Smooth muscle cell (in vitro differentiated cells): ENCODE measurements at regions not wholly inside any gene's neighbourhood (a gene's known extent, or its start where the extent isn't known, plus 50 kb on each side); places are given as distances from the start of the nearest gene placed in this dataset.

Source experiments
- DNase-seq: peaks from one replicate; lab custom pipeline; 2025; ENCODE audit not compliant: unreplicated experiment; lab: John Stamatoyannopoulos, UW
- H2AFZ ChIP-seq: fragments of 200-600 bp; sonication (generic); 2 replicates; pipeline ENCODE4 v1.6.0; 2016; ENCODE audit warnings: antibody characterized with exemption, low read depth, mild to moderate bottlenecking
- H3F3A ChIP-seq: fragments of 200-600 bp; sonication (generic); 2 replicates; pipeline ENCODE4 v1.6.0; 2017; ENCODE audit warnings: antibody characterized with exemption, low read depth
- H3K27ac ChIP-seq: fragments of 200-600 bp; sonication (generic); 2 replicates; pipeline ENCODE4 v1.5.1; 2016; ENCODE audit warnings: low read depth, mild to moderate bottlenecking
- H3K27me3 ChIP-seq: fragments of 200-600 bp; sonication (generic); 2 replicates; pipeline ENCODE4 v1.6.1; 2016; ENCODE audit warnings: low read depth, mild to moderate bottlenecking
- H3K36me3 ChIP-seq: fragments of 200-600 bp; sonication (generic); 2 replicates; pipeline ENCODE4 v1.5.1; 2016; ENCODE audit warnings: low read depth
- H3K4me1 ChIP-seq: fragments of 200-600 bp; sonication (generic); 2 replicates; pipeline ENCODE4 v1.5.1; 2016; ENCODE audit warnings: low read depth
- H3K4me2 ChIP-seq: fragments of 200-600 bp; sonication (generic); 2 replicates; pipeline ENCODE4 v1.6.0; 2016; ENCODE audit warnings: mild to moderate bottlenecking
- H3K4me3 ChIP-seq: fragments of 200-600 bp; sonication (generic); 2 replicates; pipeline ENCODE4 v1.5.1; 2016; ENCODE audit warnings: mild to moderate bottlenecking
- H3K79me2 ChIP-seq: fragments of 200-600 bp; sonication (generic); 2 replicates; pipeline ENCODE4 v1.6.0; 2016; ENCODE audit warnings: low read depth, mild to moderate bottlenecking
- H3K9ac ChIP-seq: fragments of 200-600 bp; sonication (generic); 2 replicates; pipeline ENCODE4 v1.6.0; 2016; ENCODE audit warnings: low read depth
- H3K9me3 ChIP-seq: fragments of 200-600 bp; sonication (generic); replicated peaks from 2 replicates; pipeline ENCODE4 v1.5.1; 2016; ENCODE audit warnings: low read depth
- H4K20me1 ChIP-seq: fragments of 200-600 bp; sonication (generic); 2 replicates; pipeline ENCODE4 v1.6.0; 2016; ENCODE audit warnings: low read depth
- CTCF ChIP-seq: fragments of 200-600 bp; sonication (generic); IDR thresholded peaks from 2 replicates; pipeline ENCODE4 v1.5.1; 2017; ENCODE audit warnings: borderline replicate concordance, mild to moderate bottlenecking, antibody characterized with exemption; ENCODE audit not compliant: insufficient read depth, poor library complexity, severe bottlenecking
- WGBS: methylation state at CpG from one replicate; pipeline ENCODE4 v1.1.7; 2016; ENCODE audit warnings: low lambda C conversion rate; 5-methylcytosine and 5-hydroxymethylcytosine counted together

GRCh38 chr20:11833825-11834224 lies 83.9 kb upstream of the BTBD3 start:
- no peaks in the 10 kb centered on the region for H3K9me3 ChIP-seq
- DNase-seq: no peak
- H3K9ac ChIP-seq: no peak overlapping the region
- no peak overlapping the region for H3K4me2 ChIP-seq
- no peaks in the 10 kb centered on the region for H3K79me2 ChIP-seq
- no peak for TF ChIP-seq CTCF
- no peak overlapping the region for H3K27ac ChIP-seq
- H2AFZ ChIP-seq: no peak overlapping the region
- H3K4me3 ChIP-seq: no peak overlapping the region
- H3F3A ChIP-seq: peaks cover 4% of the 10 kb centered on the region
- 70% methylated on average over 3 of the region's 3 CpGs for WGBS
- no peaks in the 10 kb centered on the region for H3K27me3 ChIP-seq
- H3K4me1 ChIP-seq: no peaks in the 10 kb centered on the region
- H4K20me1 ChIP-seq: no peaks in the 10 kb centered on the region
- H3K36me3 ChIP-seq: no peaks in the 10 kb centered on the region

- Histone ChIP-seq H3K4me1 (no peaks in the 10 kb centered on the region), H2AFZ (no peak overlapping the region), H3K36me3 (no peaks in the 10 kb centered on the region), H3K79me2 (no peaks in the 10 kb centered on the region), H3K9ac (no peak overlapping the region), H3K27ac (no peak overlapping the region), H3K4me3 (no peak overlapping the region), H3K9me3 (no peaks in the 10 kb centered on the region), H3F3A (no peaks in the 10 kb centered on the region), H3K4me2 (no peak overlapping the region), H4K20me1 (no peaks in the 10 kb centered on the region), H3K27me3 (no peaks in the 10 kb centered on the region)
- 91% methylated on average over 4 of the region's 4 CpGs for WGBS
- no peak for DNase-seq
- TF ChIP-seq CTCF: no peak
These were observed 79.5 kb upstream of the BTBD3 start for GRCh38 chr20:11838076-11838636.

- H3K27me3 ChIP-seq: no peaks in the 10 kb centered on the region
- WGBS: 82% methylated on average over 3 of the region's 3 CpGs
These were observed 75.7 kb upstream of the BTBD3 start for GRCh38 chr20:11841972-11842461.

More at GRCh38 chr20:11841972-11842461, 75.7 kb upstream of the BTBD3 start:
- Histone ChIP-seq H3K4me1 (no peaks in the 10 kb centered on the region), H2AFZ (no peak overlapping the region), H3K4me2 (no peak overlapping the region), H3K36me3 (no peaks in the 10 kb centered on the region), H3K4me3 (no peak overlapping the region), H3K27ac (no peak overlapping the region), H3K79me2 (no peaks in the 10 kb centered on the region), H3F3A (no peaks in the 10 kb centered on the region), H3K9me3 (no peaks in the 10 kb centered on the region), H3K9ac (no peak overlapping the region), H4K20me1 (no peaks in the 10 kb centered on the region)
- no peak for DNase-seq
- TF ChIP-seq CTCF: no peak
